ENCODE measurements at regions not wholly inside any gene's neighbourhood (a gene's known extent, or its start where the extent isn't known, plus 50 kb on each side); places are given as distances from the start of the nearest gene placed in this dataset.
"Not testable (repeated sequence)": the region's sequence is repeated elsewhere in the genome, so short reads cannot be mapped to it uniquely, and the experiment has no call there.

DNA sequence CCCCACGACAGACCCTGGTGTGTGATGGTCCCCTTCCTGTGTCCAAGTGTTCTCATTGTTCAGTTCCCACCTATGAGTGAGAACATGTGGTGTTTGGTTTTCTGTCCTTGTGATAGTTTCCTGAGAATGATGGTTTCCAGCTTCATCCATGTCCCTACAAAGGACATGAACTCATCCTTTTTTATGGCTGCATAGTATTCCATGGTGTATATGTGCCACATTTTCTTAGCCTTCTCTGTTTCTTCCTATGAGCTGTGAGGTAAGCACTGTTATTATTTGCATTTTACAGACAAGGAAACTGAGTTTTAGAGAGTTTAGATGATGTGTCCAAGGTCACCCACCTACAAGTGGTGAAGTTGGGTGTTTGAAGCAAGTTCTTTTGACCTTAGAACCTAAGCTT is 51.1 kb upstream of the BNC1 start:
- not testable (repeated sequence) for H3K27ac ChIP-seq

GRCh38 chr15:83339396-83339795 is 54.9 kb upstream of the BNC1 start:
- TF ChIP-seq CTCF (conservative IDR thresholded peaks at IDR 0.05) = no peak
- no peak overlapping the region for H3K27ac ChIP-seq

- TF ChIP-seq CTCF (conservative IDR thresholded peaks at IDR 0.05) = no peak
Observed at GRCh38 chr15:83340087-83340486, 55.6 kb upstream of the BNC1 start.

GRCh38 chr15:83346342-83346741 is 61.9 kb upstream of the BNC1 start:
- H3K27ac ChIP-seq = no peak overlapping the region
- no peak for TF ChIP-seq CTCF (conservative IDR thresholded peaks at IDR 0.05)

More at GRCh38 chr15:83340087-83340486, 55.6 kb upstream of the BNC1 start:
- no peak overlapping the region for H3K27ac ChIP-seq

- H3K27ac ChIP-seq = no peak overlapping the region
- TF ChIP-seq CTCF (conservative IDR thresholded peaks at IDR 0.05) = no peak
Observed at GRCh38 chr15:83352119-83352518, 67.7 kb upstream of the BNC1 start.

DNA sequence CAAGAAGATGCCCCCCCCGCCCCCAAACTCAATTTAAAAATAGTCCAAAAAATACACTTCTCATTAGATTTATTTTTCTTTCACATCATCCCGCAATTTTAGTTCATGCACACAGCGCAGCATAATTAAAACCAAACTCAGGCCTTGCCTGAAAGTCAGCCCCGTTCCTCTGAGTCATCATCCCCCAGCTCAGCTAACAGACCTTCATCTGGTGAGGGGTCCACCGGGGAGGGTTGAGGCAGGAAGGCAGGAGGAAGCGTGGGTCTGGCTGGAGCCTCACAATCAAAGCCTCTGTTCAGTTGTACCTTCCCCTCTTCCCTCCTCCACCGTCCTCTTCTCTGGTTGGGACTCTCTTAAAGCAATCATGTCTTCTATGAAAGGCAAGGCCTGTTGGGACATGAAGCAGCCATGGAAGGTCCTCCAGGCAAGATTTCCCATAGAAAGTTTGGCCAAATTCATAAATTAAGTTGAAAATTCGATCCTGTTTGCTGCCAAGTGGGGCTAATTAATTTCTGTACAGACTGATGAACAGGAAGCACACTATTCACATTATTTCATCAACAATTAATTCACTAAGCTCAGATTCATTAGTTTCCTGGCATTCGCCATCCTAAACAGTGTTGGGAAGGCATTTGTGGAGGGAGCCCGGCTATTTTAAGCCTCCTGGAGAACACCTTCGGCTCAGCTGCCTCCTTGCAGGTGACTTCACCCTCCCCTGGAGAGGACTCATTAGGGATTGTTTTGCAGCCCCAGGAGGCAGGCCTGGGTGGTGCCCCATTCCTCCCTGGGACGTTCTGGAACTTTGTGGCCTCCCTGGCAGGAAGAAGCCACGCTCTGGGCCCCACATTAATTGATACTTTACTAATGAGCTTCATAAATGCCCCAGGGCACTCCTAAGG is 72.3 kb upstream of the BNC1 start:
- TF ChIP-seq CTCF (conservative IDR thresholded peaks at IDR 0.05) = no peak
- H3K27ac ChIP-seq = no peak overlapping the region

DNA sequence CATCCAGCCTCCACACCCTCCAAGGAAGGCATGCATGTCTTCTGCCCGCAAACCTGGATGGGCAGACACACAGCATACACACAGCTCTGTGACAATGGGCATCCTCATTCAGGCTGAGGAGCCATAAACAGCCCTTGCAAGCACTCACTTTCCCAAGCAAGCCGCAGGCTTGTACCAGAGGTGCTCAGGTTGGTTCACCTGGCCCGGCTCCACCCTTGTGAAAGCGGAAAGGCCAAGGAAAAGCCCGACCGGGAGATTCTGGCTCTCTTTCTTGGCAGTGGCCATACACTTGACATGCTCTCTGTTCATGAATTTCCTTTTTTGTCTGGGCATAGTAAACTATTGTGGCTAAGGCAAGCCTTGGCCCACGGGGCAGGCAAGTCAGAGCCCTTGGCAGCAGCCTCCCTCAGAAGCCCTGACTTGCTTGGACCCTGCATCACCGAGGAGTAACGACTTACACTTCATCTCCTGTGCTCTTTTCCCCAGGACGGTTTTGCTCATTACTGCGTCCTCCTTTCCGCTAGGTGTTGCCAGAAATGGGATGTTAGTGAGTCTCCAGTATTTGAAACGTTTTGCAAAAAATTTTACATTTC is 74.6 kb upstream of the BNC1 start:
- TF ChIP-seq CTCF (conservative IDR thresholded peaks at IDR 0.05) = no peak
- H3K27ac ChIP-seq = no peak overlapping the region

DNA sequence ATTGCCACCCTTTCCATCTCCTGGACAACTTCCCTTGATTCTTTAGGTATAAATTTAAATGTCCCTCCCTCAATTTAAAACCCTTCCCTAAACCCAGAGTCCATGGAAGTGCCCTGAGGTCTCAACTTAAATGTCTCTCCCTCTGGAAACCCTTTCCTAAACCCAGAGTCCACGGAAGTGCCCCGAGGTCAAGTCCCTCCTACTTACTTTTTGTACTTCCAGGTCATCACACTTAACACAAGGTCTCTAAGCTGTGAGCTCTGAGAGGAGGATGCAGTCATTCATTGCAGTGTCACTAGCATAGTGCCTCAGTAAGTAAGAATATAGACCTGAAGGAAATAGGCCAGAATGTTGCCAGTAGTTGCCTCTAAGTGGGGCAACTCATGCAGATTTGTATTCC is 78.2 kb upstream of the BNC1 start:
- H3K27ac ChIP-seq = no peak overlapping the region
- no peak for TF ChIP-seq CTCF (conservative IDR thresholded peaks at IDR 0.05)
